ENCODE measurements at regions not wholly inside any gene's neighbourhood (a gene's known extent, or its start where the extent isn't known, plus 50 kb on each side); places are given as distances from the start of the nearest gene placed in this dataset.

DNA sequence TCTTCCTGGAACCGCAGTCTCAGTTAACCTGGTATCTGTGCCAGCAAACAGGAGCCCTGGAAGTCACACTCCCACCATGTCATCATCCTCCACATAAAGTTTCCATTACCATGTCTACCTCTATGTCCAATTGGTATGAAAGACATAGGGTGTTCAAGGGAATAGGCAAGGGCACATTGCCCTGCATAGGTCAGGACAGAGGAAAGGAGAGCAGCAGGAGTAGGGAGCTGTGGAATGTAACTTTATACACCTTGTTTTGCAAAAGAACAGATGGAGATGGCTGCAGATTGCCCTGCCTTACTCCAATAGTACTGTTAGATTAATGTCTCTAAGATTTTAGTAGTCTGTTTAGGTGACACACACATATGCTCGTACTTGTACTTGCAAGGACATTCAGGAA is 1056.4 kb downstream of the NTRK3 start:
- TF ChIP-seq, protein P1, sequence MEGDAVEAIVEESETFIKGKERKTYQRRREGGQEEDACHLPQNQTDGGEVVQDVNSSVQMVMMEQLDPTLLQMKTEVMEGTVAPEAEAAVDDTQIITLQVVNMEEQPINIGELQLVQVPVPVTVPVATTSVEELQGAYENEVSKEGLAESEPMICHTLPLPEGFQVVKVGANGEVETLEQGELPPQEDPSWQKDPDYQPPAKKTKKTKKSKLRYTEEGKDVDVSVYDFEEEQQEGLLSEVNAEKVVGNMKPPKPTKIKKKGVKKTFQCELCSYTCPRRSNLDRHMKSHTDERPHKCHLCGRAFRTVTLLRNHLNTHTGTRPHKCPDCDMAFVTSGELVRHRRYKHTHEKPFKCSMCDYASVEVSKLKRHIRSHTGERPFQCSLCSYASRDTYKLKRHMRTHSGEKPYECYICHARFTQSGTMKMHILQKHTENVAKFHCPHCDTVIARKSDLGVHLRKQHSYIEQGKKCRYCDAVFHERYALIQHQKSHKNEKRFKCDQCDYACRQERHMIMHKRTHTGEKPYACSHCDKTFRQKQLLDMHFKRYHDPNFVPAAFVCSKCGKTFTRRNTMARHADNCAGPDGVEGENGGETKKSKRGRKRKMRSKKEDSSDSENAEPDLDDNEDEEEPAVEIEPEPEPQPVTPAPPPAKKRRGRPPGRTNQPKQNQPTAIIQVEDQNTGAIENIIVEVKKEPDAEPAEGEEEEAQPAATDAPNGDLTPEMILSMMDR (IDR thresholded peaks at IDR 0.05): no peak
- no peak for TF ChIP-seq POLR2A (IDR thresholded peaks at IDR 0.05)

Measured in breast epithelium (tissue), 3 donors.